Nephron progenitor cell (in vitro differentiated cells): ENCODE measurements at regions not wholly inside any gene's neighbourhood (a gene's known extent, or its start where the extent isn't known, plus 50 kb on each side); places are given as distances from the start of the nearest gene placed in this dataset.

Experiments
- DNase-seq: peaks from one replicate; pipeline ENCODE4 v3.0.0; 2021
- H3K27ac Mint-ChIP-seq: 2 replicates; pipeline ENCODE4 v1.8.0; 2021; ENCODE audit warnings: mild to moderate bottlenecking, moderate library complexity, mixed read lengths
- H3K27me3 Mint-ChIP-seq: 2 replicates; pipeline ENCODE4 v1.8.0; 2021; ENCODE audit warnings: mild to moderate bottlenecking, low read depth, mixed read lengths; ENCODE audit not compliant: poor library complexity
- H3K36me3 Mint-ChIP-seq: 2 replicates; pipeline ENCODE4 v1.8.0; 2021; ENCODE audit warnings: low read depth, mixed read lengths
- H3K4me1 Mint-ChIP-seq: 2 replicates; pipeline ENCODE4 v1.8.0; 2021; ENCODE audit warnings: mixed read lengths
- H3K4me3 Mint-ChIP-seq: 2 replicates; pipeline ENCODE4 v1.8.0; 2021; ENCODE audit warnings: mild to moderate bottlenecking, moderate library complexity, mixed read lengths
- H3K9me3 Mint-ChIP-seq: 2 replicates; pipeline ENCODE4 v1.8.0; 2021; ENCODE audit warnings: mild to moderate bottlenecking, moderate library complexity, mixed read lengths
- TF ChIP-seq, protein P1 (sequence below): fragments of 200-600 bp; sonication (generic); IDR thresholded peaks from 2 replicates; pipeline ENCODE4 v1.5.0; 2021; ENCODE audit warnings: antibody characterized with exemption

DNA sequence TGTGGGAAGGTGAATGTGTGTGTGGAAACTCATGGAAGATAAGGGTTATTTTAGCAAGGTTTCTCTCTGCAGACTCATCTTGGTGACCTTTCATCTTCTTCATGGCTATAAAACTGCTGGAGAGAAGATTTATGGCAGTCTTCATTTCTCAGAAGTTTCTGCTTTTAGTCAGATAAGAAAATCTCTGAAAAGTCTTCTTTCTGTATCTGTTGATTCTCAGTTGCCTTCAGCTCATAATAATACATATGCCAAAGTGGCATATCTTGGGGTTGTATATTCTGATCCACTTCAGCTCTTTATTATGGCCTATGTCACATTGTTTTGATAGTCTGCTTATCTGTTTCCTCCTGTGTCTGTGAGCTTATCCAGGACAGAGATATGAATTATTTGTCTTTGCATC, 143.3 kb upstream of the TMTC4 start:
- Mint-ChIP-seq H3K36me3 (peaks cover 10% of the 10 kb centered on the region), H3K27me3 (peaks cover 6% of the 10 kb centered on the region), H3K4me3 (no peak overlapping the region), H3K9me3 (peaks cover 14% of the 10 kb centered on the region), H3K27ac (no peak overlapping the region), H3K4me1 (peaks cover 44% of the 10 kb centered on the region)
- no peak for DNase-seq
- TF ChIP-seq, protein P1, sequence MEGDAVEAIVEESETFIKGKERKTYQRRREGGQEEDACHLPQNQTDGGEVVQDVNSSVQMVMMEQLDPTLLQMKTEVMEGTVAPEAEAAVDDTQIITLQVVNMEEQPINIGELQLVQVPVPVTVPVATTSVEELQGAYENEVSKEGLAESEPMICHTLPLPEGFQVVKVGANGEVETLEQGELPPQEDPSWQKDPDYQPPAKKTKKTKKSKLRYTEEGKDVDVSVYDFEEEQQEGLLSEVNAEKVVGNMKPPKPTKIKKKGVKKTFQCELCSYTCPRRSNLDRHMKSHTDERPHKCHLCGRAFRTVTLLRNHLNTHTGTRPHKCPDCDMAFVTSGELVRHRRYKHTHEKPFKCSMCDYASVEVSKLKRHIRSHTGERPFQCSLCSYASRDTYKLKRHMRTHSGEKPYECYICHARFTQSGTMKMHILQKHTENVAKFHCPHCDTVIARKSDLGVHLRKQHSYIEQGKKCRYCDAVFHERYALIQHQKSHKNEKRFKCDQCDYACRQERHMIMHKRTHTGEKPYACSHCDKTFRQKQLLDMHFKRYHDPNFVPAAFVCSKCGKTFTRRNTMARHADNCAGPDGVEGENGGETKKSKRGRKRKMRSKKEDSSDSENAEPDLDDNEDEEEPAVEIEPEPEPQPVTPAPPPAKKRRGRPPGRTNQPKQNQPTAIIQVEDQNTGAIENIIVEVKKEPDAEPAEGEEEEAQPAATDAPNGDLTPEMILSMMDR: no peak

GRCh38 chr13:100815476-100816046, 141.0 kb upstream of the TMTC4 start:
- H3K27me3 Mint-ChIP-seq: peaks cover 6% of the 10 kb centered on the region
- TF ChIP-seq, protein P1: no peak
- DNase-seq: no peak
- peaks cover 57% of the 10 kb centered on the region for H3K4me1 Mint-ChIP-seq
- H3K27ac Mint-ChIP-seq: no peak overlapping the region
- no peak overlapping the region for H3K4me3 Mint-ChIP-seq
- peaks cover 14% of the 10 kb centered on the region for H3K9me3 Mint-ChIP-seq
- peaks cover 10% of the 10 kb centered on the region for H3K36me3 Mint-ChIP-seq

DNA sequence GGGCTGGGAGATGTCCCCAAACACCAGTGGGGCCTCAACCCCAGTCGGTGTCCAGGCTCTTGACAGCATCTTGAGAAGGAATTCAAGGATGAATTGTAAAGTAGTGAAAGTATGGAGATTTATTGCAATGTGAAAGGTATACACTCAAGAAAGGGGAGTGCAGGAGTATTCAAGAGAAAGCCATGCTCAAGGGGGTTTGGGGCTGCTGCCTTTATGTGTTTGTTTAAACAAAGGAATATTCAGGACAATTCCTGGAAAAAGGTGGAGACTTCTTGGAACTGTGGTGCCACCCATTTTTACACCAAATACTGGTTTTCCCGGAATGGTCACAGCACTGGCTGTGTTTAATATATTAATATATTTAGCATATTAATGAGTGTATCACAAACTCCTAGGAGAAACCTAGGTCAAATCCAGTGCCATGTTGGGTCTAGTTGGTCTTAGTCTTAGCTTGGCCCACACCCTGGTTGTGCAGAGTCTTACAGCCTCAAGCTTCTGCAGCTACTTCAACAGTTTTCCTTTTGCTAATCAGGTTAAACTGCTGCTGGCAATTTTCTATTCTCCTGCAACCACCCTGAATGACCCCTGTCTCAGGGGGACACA, 138.5 kb upstream of the TMTC4 start:
- H3K4me1 Mint-ChIP-seq: peaks cover 49% of the 10 kb centered on the region
- H3K4me3 Mint-ChIP-seq: no peak overlapping the region
- peaks cover 9% of the 10 kb centered on the region for H3K36me3 Mint-ChIP-seq
- H3K27me3 Mint-ChIP-seq: peaks cover 12% of the 10 kb centered on the region
- DNase-seq: no peak
- H3K27ac Mint-ChIP-seq: no peak overlapping the region
- TF ChIP-seq, protein P1: no peak
- H3K9me3 Mint-ChIP-seq: peaks cover 9% of the 10 kb centered on the region

DNA sequence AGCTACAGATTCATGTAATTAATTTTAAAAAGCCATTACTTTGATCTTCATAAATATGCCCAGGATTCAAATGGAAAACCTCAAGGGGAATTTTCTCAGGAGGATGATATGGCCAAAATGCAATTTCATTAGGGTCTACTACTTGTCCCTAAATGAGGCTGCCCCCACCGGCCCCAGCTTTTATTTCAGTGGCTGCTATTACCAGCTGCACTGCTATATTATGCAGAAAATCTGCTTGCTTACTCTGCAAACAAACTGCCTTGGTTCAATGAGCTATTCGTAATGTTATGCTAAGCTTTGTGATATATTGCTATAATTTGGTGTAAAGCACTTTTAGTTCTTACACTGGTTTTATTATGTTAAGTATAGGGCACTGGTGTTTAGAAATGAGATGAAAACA, 137.3 kb upstream of the TMTC4 start:
- TF ChIP-seq, protein P1: no peak
- H3K9me3 Mint-ChIP-seq: no peaks in the 10 kb centered on the region
- no peaks in the 10 kb centered on the region for H3K36me3 Mint-ChIP-seq
- peaks cover 39% of the 10 kb centered on the region for H3K4me1 Mint-ChIP-seq
- peaks cover 12% of the 10 kb centered on the region for H3K27me3 Mint-ChIP-seq
- no peak overlapping the region for H3K27ac Mint-ChIP-seq
- DNase-seq: no peak
- H3K4me3 Mint-ChIP-seq: no peak overlapping the region

DNA sequence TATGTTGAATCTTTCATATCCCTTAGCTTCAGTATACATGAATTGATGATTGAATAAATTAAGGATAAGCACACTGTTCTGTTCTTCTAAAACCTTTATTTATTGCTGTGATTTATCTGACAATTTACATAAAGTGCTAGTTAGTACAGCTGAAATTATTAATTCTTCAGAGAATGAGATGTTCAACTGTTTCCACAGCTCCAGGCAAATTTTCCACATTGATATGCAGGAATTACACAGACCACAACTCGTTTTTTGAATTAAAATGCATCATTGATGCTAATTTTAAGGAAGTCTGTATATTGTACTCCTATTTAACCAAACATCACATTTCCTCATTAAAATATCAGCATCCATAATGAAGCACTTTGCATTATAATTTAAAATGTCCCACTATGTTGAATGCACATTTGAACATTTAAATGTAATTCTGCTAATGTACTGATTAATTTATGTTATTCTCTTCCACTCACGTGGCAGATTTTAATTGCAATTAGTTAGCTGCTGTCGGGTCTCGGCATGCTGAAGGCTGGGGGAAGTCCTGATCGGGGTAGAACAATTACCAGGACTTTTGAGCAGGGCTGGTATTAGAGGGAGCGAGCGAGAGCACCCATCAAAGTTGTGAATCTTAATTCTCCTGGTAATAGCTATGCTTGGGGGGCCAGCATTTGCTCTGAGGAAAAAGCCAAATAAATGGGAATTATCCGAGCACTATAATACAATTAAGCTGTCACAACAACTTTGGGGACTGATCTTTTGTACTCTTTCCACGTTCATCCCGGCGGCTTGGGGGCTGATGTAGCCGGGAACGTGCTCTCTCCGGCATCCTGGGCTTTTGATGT, 136.7 kb upstream of the TMTC4 start:
- Mint-ChIP-seq H3K27ac (no peak overlapping the region), H3K4me3 (no peak overlapping the region), H3K9me3 (no peaks in the 10 kb centered on the region), H3K27me3 (peaks cover 12% of the 10 kb centered on the region), H3K36me3 (no peaks in the 10 kb centered on the region), H3K4me1 (peaks cover 40% of the 10 kb centered on the region)
- no peak for DNase-seq
- TF ChIP-seq, protein P1: no peak
